Activated T-cell treated with anti-CD3 and anti-CD28 coated beads, Interleukin-2, amount 50 U/mL, for 48 hours (primary cell): ENCODE measurements at regions not wholly inside any gene's neighbourhood (a gene's known extent, or its start where the extent isn't known, plus 50 kb on each side); places are given as distances from the start of the nearest gene placed in this dataset.

Experiments used
- DNase-seq, 2 experiments: peaks; one replicate each; pipeline ENCODE4 v3.0.0-alpha.2; 2020

GRCh38 chr11:26126741-26127140 lies 205.2 kb upstream of the ANO3 start:
- no peak for DNase-seq

GRCh38 chr11:26127336-26127735 lies 204.6 kb upstream of the ANO3 start:
- DNase-seq, result no peak

- no peak for DNase-seq
Observed at GRCh38 chr11:26131406-26131805, 200.5 kb upstream of the ANO3 start.

- DNase-seq, result no peak
Observed at GRCh38 chr11:26134053-26134452, 197.9 kb upstream of the ANO3 start.

GRCh38 chr11:26134481-26135355 lies 197.2 kb upstream of the ANO3 start:
- DNase-seq, result no peak

- no peak for DNase-seq
Observed at GRCh38 chr11:26137651-26138050, 194.3 kb upstream of the ANO3 start.

- DNase-seq, result no peak
Observed at GRCh38 chr11:26142891-26143290, 189.0 kb upstream of the ANO3 start.

- DNase-seq, result no peak
Observed at GRCh38 chr11:26143566-26144290, 188.2 kb upstream of the ANO3 start.

- DNase-seq, result no peak
Observed at GRCh38 chr11:26144291-26144690, 187.6 kb upstream of the ANO3 start.

GRCh38 chr11:26144911-26145310 lies 187.0 kb upstream of the ANO3 start:
- no peak for DNase-seq

- DNase-seq, result no peak
Observed at GRCh38 chr11:26149585-26149984, 182.3 kb upstream of the ANO3 start.

- DNase-seq, result no peak
Observed at GRCh38 chr11:26150031-26150430, 181.9 kb upstream of the ANO3 start.

GRCh38 chr11:26158251-26158650 lies 173.7 kb upstream of the ANO3 start:
- no peak for DNase-seq

GRCh38 chr11:26162291-26162690 lies 169.6 kb upstream of the ANO3 start:
- DNase-seq, result no peak

GRCh38 chr11:26186389-26186788 lies 145.5 kb upstream of the ANO3 start:
- no peak for DNase-seq

- no peak for DNase-seq
Observed at GRCh38 chr11:26187639-26188038, 144.3 kb upstream of the ANO3 start.

GRCh38 chr11:26188554-26188953 lies 143.4 kb upstream of the ANO3 start:
- DNase-seq, result no peak

- DNase-seq, result no peak
Observed at GRCh38 chr11:26191193-26191592, 140.7 kb upstream of the ANO3 start.

- no peak for DNase-seq
Observed at GRCh38 chr11:26193694-26194365, 138.1 kb upstream of the ANO3 start.

GRCh38 chr11:26194881-26195280 lies 137.0 kb upstream of the ANO3 start:
- DNase-seq, result no peak

- DNase-seq, result no peak
Observed at GRCh38 chr11:26198532-26199096, 133.3 kb upstream of the ANO3 start.

- DNase-seq, result no peak
Observed at GRCh38 chr11:26199331-26200095, 132.4 kb upstream of the ANO3 start.

GRCh38 chr11:26201411-26201810 lies 130.5 kb upstream of the ANO3 start:
- no peak for DNase-seq
